Memory B cell (primary cell): ENCODE measurements at regions not wholly inside any gene's neighbourhood (a gene's known extent, or its start where the extent isn't known, plus 50 kb on each side); places are given as distances from the start of the nearest gene placed in this dataset.

Experiments
- ATAC-seq: fragments of 150-1000 bp; cut with Tn5 transposase; 2 replicates; pipeline ENCODE4 v1.10.0; 2021; ENCODE audit warnings: low read depth, mild to moderate bottlenecking, moderate library complexity
- DNase-seq, 2 donors: peaks; one replicate each; pipeline ENCODE4 v3.0.0; 2022; ENCODE audit warnings: low spot score in 2 of 2
- H3K27ac Mint-ChIP-seq: one replicate; pipeline ENCODE4 v1.8.0; 2022; ENCODE audit warnings: mild to moderate bottlenecking, moderate library complexity, mixed read lengths
- H3K27me3 Mint-ChIP-seq: one replicate; pipeline ENCODE4 v1.8.0; 2022; ENCODE audit warnings: mixed read lengths
- H3K36me3 Mint-ChIP-seq: one replicate; pipeline ENCODE4 v1.8.0; 2022; ENCODE audit warnings: mild to moderate bottlenecking, mixed read lengths
- H3K4me1 Mint-ChIP-seq: one replicate; pipeline ENCODE4 v1.8.0; 2022; ENCODE audit warnings: mixed read lengths
- H3K4me3 Mint-ChIP-seq: one replicate; pipeline ENCODE4 v1.8.0; 2022; ENCODE audit warnings: mild to moderate bottlenecking, moderate library complexity, mixed read lengths
- H3K9me3 Mint-ChIP-seq: one replicate; pipeline ENCODE4 v1.8.0; 2022; ENCODE audit warnings: mixed read lengths

- no peaks in the 10 kb centered on the region for H3K36me3 Mint-ChIP-seq
- H3K4me3 Mint-ChIP-seq, result no peak overlapping the region
- ATAC-seq (no peak), DNase-seq (no peak)
- peaks cover 6% of the 10 kb centered on the region for H3K9me3 Mint-ChIP-seq
- no peaks in the 10 kb centered on the region for H3K27me3 Mint-ChIP-seq
- H3K27ac Mint-ChIP-seq, result no peak overlapping the region
- no peaks in the 10 kb centered on the region for H3K4me1 Mint-ChIP-seq
These were observed 744.7 kb downstream of the DTWD2 start for GRCh38 chr5:118243613-118244012.

- no peaks in the 10 kb centered on the region for H3K27me3 Mint-ChIP-seq
- H3K4me3 Mint-ChIP-seq, result no peak overlapping the region
- H3K36me3 Mint-ChIP-seq, result no peaks in the 10 kb centered on the region
- no peak for DNase-seq
- no peaks in the 10 kb centered on the region for H3K4me1 Mint-ChIP-seq
- H3K27ac Mint-ChIP-seq, result no peak overlapping the region
- ATAC-seq, result no peak
- peaks cover 2% of the 10 kb centered on the region for H3K9me3 Mint-ChIP-seq
These were observed 745.3 kb downstream of the DTWD2 start for GRCh38 chr5:118243068-118243467.

GRCh38 chr5:118236108-118236849, 752.1 kb downstream of the DTWD2 start:
- DNase-seq, result no peak
- no peaks in the 10 kb centered on the region for H3K27me3 Mint-ChIP-seq
- no peaks in the 10 kb centered on the region for H3K4me1 Mint-ChIP-seq

GRCh38 chr5:118233606-118234005, 754.7 kb downstream of the DTWD2 start:
- Mint-ChIP-seq H3K4me3 (no peak overlapping the region), H3K4me1 (no peaks in the 10 kb centered on the region), H3K27ac (no peak overlapping the region), H3K27me3 (no peaks in the 10 kb centered on the region), H3K9me3 (peaks cover 2% of the 10 kb centered on the region), H3K36me3 (no peaks in the 10 kb centered on the region)
- DNase-seq (no peak), ATAC-seq (no peak)

More at GRCh38 chr5:118236108-118236849, 752.1 kb downstream of the DTWD2 start:
- ATAC-seq, result peak; percentile 29
- Mint-ChIP-seq H3K36me3 (no peaks in the 10 kb centered on the region), H3K4me3 (no peak overlapping the region), H3K27ac (no peak overlapping the region), H3K9me3 (no peaks in the 10 kb centered on the region)

GRCh38 chr5:118228489-118228888, 759.9 kb downstream of the DTWD2 start:
- Mint-ChIP-seq H3K4me1 (no peaks in the 10 kb centered on the region), H3K9me3 (peaks cover 4% of the 10 kb centered on the region), H3K36me3 (no peaks in the 10 kb centered on the region), H3K27ac (no peak overlapping the region), H3K4me3 (no peak overlapping the region), H3K27me3 (no peaks in the 10 kb centered on the region)
- DNase-seq, result no peak
- no peak for ATAC-seq

- no peak for ATAC-seq
- Mint-ChIP-seq H3K27me3 (no peaks in the 10 kb centered on the region), H3K4me1 (no peaks in the 10 kb centered on the region), H3K27ac (no peak overlapping the region), H3K4me3 (no peak overlapping the region), H3K36me3 (no peaks in the 10 kb centered on the region), H3K9me3 (peaks cover 2% of the 10 kb centered on the region)
- no peak for DNase-seq
These were observed 763.8 kb downstream of the DTWD2 start for GRCh38 chr5:118224546-118224945.

- no peaks in the 10 kb centered on the region for H3K27me3 Mint-ChIP-seq
- ATAC-seq, result no peak
These were observed 767.7 kb downstream of the DTWD2 start for GRCh38 chr5:118220556-118221195.

GRCh38 chr5:118211606-118212005, 776.7 kb downstream of the DTWD2 start:
- no peak for DNase-seq
- no peaks in the 10 kb centered on the region for H3K27me3 Mint-ChIP-seq
- H3K27ac Mint-ChIP-seq, result no peak overlapping the region
- no peaks in the 10 kb centered on the region for H3K36me3 Mint-ChIP-seq
- ATAC-seq, result no peak
- no peaks in the 10 kb centered on the region for H3K4me1 Mint-ChIP-seq
- H3K4me3 Mint-ChIP-seq, result no peak overlapping the region
- H3K9me3 Mint-ChIP-seq, result peaks cover 6% of the 10 kb centered on the region

More at GRCh38 chr5:118220556-118221195, 767.7 kb downstream of the DTWD2 start:
- no peaks in the 10 kb centered on the region for H3K4me1 Mint-ChIP-seq
- H3K9me3 Mint-ChIP-seq, result peaks cover 3% of the 10 kb centered on the region
- no peaks in the 10 kb centered on the region for H3K36me3 Mint-ChIP-seq
- no peak for DNase-seq
- no peak overlapping the region for H3K4me3 Mint-ChIP-seq
- no peak overlapping the region for H3K27ac Mint-ChIP-seq

GRCh38 chr5:118208031-118208453, 780.3 kb downstream of the DTWD2 start:
- Mint-ChIP-seq H3K27ac (no peak overlapping the region), H3K9me3 (peaks cover 4% of the 10 kb centered on the region), H3K4me3 (no peak overlapping the region), H3K27me3 (no peaks in the 10 kb centered on the region), H3K36me3 (no peaks in the 10 kb centered on the region), H3K4me1 (no peaks in the 10 kb centered on the region)
- ATAC-seq, result no peak
- DNase-seq, result no peak

- ATAC-seq (no peak), DNase-seq (no peak)
- Mint-ChIP-seq H3K4me3 (no peak overlapping the region), H3K36me3 (no peaks in the 10 kb centered on the region), H3K9me3 (no peaks in the 10 kb centered on the region), H3K4me1 (no peaks in the 10 kb centered on the region), H3K27me3 (no peaks in the 10 kb centered on the region), H3K27ac (no peak overlapping the region)
These were observed 788.5 kb downstream of the DTWD2 start for GRCh38 chr5:118199801-118200200.

- Mint-ChIP-seq H3K36me3 (no peaks in the 10 kb centered on the region), H3K27me3 (no peaks in the 10 kb centered on the region), H3K4me1 (no peaks in the 10 kb centered on the region), H3K4me3 (no peak overlapping the region), H3K27ac (no peak overlapping the region), H3K9me3 (no peaks in the 10 kb centered on the region)
- DNase-seq (no peak), ATAC-seq (no peak)
These were observed 792.1 kb downstream of the DTWD2 start for GRCh38 chr5:118196229-118196628.

- Mint-ChIP-seq H3K4me3 (no peak overlapping the region), H3K27me3 (no peaks in the 10 kb centered on the region), H3K4me1 (no peaks in the 10 kb centered on the region), H3K36me3 (no peaks in the 10 kb centered on the region), H3K27ac (no peak overlapping the region), H3K9me3 (no peaks in the 10 kb centered on the region)
- ATAC-seq, result no peak
- DNase-seq, result no peak
These were observed 793.1 kb downstream of the DTWD2 start for GRCh38 chr5:118195211-118195610.

- Mint-ChIP-seq H3K36me3 (no peaks in the 10 kb centered on the region), H3K4me3 (no peak overlapping the region), H3K27me3 (no peaks in the 10 kb centered on the region), H3K4me1 (no peaks in the 10 kb centered on the region), H3K9me3 (no peaks in the 10 kb centered on the region), H3K27ac (no peak overlapping the region)
- no peak for ATAC-seq
- DNase-seq, result no peak
These were observed 795.0 kb downstream of the DTWD2 start for GRCh38 chr5:118193194-118193905.

GRCh38 chr5:118185018-118185417, 803.3 kb downstream of the DTWD2 start:
- H3K27ac Mint-ChIP-seq, result no peak overlapping the region
- H3K27me3 Mint-ChIP-seq, result no peaks in the 10 kb centered on the region
- H3K4me3 Mint-ChIP-seq, result no peak overlapping the region
- no peaks in the 10 kb centered on the region for H3K36me3 Mint-ChIP-seq
- DNase-seq (no peak), ATAC-seq (no peak)
- H3K9me3 Mint-ChIP-seq, result peaks cover 1% of the 10 kb centered on the region
- no peaks in the 10 kb centered on the region for H3K4me1 Mint-ChIP-seq
